ENCODE measurements at regions not wholly inside any gene's neighbourhood (a gene's known extent, or its start where the extent isn't known, plus 50 kb on each side); places are given as distances from the start of the nearest gene placed in this dataset.

GRCh38 chr13:95352486-95352885, 51.2 kb upstream of the ABCC4 start:
- intact Hi-C loops (cut with micrococcal nuclease) = no loop called here
- DNase-seq = no peak
- no peak for ATAC-seq

DNA sequence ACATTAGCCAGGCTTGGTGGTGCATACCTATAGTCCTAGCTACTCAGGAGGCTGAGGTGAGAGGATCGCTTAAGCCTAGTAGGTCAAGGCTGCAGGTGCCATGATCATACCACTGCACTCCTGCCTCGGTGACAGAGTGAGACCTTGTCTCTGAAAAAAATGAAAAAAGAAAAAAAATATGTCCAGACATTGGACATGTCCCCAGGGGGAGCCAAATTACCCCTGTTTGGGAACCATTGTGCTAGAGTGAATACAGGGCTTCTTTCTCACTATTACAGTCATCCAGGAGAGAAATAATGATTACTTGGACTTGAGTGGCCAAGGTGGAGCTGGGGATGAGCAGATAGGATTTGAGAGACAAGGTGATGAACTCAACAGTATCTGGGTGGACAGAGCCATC, 52.9 kb upstream of the ABCC4 start:
- intact Hi-C loops (cut with micrococcal nuclease) = no loop called here
- DNase-seq = no peak
- ATAC-seq = no peak

DNA sequence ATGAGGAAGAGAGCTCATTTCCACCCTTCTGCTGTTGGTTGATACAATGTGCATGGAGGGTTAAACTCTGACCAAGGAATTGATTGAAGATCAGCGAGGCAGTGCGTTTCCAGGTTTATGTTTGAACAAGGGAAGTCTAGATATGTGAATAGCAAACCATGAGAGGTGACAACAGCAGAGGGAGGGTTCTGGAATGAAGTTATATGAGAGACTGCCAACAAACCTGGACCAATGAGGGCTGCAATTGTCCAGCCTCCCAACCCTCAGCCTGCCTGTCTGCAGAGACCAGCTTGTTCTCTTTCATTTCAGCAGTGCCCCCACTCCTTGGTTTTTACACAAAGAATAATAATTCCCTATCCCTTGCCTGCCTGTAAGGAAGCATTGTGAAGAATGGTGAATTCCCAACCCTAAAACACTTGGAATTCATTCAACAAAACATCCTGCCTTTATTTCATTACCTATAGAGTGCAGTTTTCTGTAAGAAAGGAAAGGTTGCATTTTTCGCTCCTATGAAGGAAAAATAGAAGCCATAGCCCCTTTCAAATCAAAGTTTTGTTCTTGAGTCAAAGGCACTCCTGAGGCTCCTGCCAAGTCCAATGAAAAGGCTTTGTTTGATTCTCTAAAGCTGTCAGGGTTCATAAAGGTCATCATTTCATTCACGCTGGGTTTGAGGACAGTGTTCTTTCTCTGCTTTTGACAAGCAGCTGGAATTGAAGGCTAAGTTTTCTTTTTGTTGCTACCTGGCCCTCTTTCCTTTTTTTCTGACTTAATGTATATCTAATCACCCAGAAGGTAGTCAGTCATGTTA, 53.6 kb upstream of the ABCC4 start:
- ATAC-seq (peak; percentile 71), DNase-seq (no peak)

DNA sequence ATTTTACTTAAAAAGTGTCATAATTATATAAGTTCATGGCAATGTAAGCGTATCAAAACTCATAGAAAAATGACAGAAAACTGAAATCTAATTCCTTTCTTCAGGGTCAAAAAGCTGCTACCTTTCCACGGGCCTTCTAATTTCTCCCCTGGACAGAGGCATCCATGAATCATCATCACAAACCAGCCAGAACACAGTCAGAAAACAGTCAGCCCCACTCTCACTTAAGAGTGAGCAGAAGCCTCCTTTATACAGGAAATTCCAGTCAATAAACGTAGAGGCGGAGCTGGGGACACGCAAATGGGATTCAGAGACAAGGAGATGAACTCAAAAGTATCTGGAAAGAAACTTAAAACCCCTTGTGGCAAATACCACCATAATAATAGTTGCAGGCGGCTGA, 54.2 kb upstream of the ABCC4 start:
- ATAC-seq = no peak
- intact Hi-C loops (cut with micrococcal nuclease) = no loop called here
- no peak for DNase-seq

More for the DNA sequence above, 53.6 kb upstream of the ABCC4 start:
- intact Hi-C loops (cut with micrococcal nuclease) = no loop called here

GRCh38 chr13:95356916-95357315, 55.7 kb upstream of the ABCC4 start:
- intact Hi-C loops (cut with micrococcal nuclease) = no loop called here
- ATAC-seq (no peak), DNase-seq (no peak)

DNA sequence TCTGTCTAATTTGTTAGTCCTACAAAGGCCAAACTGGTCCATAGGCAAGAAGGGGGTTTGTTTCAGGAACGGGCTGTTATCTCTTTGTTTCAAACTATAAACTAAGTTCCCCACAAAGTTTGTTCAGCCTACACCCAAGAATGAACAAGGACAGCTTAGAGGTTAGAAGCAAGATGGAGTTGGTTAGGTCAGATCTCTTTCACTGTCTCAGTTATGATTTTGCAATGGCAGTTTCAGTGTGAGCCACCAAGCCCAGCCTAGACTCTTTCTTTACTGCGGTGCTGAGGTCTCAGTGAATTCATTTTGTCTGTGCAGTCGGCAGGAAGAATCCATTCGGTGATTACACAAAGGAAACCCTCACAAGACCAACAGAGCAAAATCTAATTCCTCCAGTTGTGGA, 56.6 kb upstream of the ABCC4 start:
- DNase-seq (no peak), ATAC-seq (no peak)
- intact Hi-C loops (cut with micrococcal nuclease) = no loop called here

DNA sequence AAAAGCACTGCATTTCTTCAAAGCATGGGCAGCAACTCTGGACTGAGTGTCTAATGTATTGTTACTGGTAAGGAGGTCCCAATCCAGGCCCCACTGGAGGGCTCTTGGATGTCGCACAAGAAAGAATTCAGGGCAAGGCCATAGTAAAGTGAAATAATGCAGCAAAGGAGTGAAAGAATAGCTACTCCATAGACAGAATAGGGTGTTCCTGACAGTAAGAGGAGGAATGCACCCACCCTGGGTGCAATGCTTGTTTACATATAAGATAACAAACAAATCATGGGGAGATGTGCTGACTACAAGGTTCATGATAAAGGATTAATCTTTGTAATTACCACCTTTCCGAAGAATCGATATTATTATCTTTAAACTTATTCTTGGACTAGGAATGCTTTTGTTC, 58.8 kb upstream of the ABCC4 start:
- intact Hi-C loops (cut with micrococcal nuclease) = no loop called here
- ATAC-seq (no peak), DNase-seq (no peak)

GRCh38 chr13:95360464-95361097, 59.3 kb upstream of the ABCC4 start:
- ATAC-seq (peak; percentile 31), DNase-seq (no peak)
- intact Hi-C loops (cut with micrococcal nuclease) = no loop called here

DNA sequence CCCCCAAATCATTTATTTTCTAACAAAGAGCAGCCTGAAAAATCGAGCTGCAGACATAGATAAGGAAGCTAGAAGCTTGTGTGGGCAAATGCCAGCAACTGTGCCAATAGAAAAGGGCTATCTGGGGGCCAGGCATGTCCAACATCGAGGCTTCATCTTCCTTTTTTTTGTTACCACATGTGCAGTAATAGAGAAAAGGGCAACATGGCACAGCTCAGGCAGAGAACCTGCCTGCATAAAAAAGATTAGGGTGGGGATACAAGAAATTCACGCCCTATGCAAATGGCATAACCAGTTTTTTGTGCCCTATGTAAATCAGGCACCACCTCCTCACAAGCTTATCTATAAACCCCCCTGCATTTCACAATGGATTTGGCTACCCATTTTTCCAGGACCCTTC, 60.4 kb upstream of the ABCC4 start:
- DNase-seq (no peak), ATAC-seq (no peak)
- intact Hi-C loops (cut with micrococcal nuclease) = no loop called here

DNA sequence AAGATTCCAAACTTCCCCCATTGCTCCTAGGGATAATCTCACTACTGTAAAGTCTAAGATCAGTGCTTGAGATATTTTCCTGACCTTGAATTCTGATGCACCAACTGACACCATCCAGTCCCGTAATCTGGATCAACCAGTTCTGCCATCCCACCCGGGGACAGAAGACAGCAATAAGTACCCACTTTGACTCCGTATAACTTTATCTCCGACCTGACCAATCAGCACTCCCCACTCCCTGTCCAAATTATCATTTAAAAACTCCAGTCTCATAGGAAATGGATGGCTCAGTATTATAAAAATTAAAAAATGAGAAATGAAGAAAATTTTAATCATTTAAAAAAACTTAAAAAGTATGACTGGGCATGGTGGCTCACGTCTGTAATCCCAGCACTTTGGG, 61.4 kb upstream of the ABCC4 start:
- no peak for DNase-seq
- ATAC-seq = no peak
- intact Hi-C loops (cut with micrococcal nuclease) = no loop called here

DNA sequence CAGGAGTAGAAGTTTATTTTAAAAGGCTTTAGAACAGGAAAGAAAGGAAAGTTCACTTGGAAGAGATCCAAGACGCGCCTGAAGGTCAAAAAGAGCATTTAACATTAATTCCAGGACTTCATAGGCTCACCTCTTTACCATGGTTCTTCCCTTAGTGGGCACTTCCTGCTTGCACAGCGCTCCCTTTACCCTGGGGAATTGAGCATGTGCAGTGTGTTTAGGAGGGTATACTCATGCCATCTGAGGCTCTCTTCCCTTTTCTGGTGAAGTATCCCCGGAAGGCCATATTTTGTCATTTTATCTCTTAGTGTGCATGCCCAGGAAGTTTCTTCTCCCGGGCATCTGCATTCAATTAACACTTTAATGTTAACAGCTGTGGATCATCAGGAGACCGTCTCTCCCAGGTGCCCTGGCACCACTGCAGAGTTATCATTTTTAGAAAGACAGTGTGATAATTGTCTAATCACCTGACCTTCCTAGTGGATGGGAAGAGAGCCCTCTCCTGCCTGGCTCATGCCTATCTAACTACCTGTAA, 66.1 kb upstream of the ABCC4 start:
- ATAC-seq (no peak), DNase-seq (no peak)
- intact Hi-C loops (cut with micrococcal nuclease) = no loop called here

- DNase-seq = no peak
- no peak for ATAC-seq
- intact Hi-C loops (cut with micrococcal nuclease) = no loop called here
Measured at GRCh38 chr13:95368998-95369397, 67.7 kb upstream of the ABCC4 start.

GRCh38 chr13:95375706-95376105, 74.5 kb upstream of the ABCC4 start:
- intact Hi-C loops (cut with micrococcal nuclease) = no loop called here
- DNase-seq (no peak), ATAC-seq (no peak)

- intact Hi-C loops (cut with micrococcal nuclease) = no loop called here
- DNase-seq = peak; percentile 32
- ATAC-seq = peak; percentile 91
Measured at GRCh38 chr13:95378603-95379002, 77.4 kb upstream of the ABCC4 start.

- DNase-seq = peak; percentile 71
- ATAC-seq = peak; percentile 68
- intact Hi-C loops (cut with micrococcal nuclease) = loop anchor here (2.0 kb wide), 1 partner anchor 190 kb away; no protein-coding TSS in a partner anchor
Measured at GRCh38 chr13:95380468-95381211, 79.4 kb upstream of the ABCC4 start.

- intact Hi-C loops (cut with micrococcal nuclease) = loop anchor here (2.0 kb wide), 1 partner anchor 190 kb away; no protein-coding TSS in a partner anchor
- DNase-seq = peak; percentile 46
- ATAC-seq = peak; percentile 84
Measured at GRCh38 chr13:95381212-95381527, 79.9 kb upstream of the ABCC4 start.

DNA sequence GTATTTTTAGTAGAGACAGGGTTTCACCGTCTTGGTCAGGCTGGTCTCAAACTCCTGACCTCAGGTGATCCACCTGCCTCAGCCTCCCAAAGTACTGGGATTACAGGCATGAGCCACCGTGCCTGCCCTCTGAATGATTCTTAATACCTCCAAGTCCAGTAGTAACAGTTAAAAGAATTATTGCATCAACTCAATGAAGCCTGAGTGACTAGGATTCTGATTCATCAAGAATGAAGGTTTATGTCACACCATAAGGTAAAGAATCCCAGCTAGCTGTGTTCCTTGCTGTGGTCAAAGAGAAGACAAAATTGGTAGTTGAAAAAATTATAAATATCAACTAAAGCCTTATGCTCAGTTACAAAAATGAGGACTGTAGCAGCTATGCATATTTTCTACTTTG, 81.2 kb upstream of the ABCC4 start:
- no peak for ATAC-seq
- no peak for DNase-seq
- intact Hi-C loops (cut with micrococcal nuclease) = no loop called here

GRCh38 chr13:95382916-95383315, 81.7 kb upstream of the ABCC4 start:
- intact Hi-C loops (cut with micrococcal nuclease) = no loop called here
- DNase-seq (no peak), ATAC-seq (no peak)

- DNase-seq (no peak), ATAC-seq (no peak)
- intact Hi-C loops (cut with micrococcal nuclease) = no loop called here
Measured at GRCh38 chr13:95385373-95385772, 84.1 kb upstream of the ABCC4 start.

- DNase-seq (no peak), ATAC-seq (no peak)
- intact Hi-C loops (cut with micrococcal nuclease) = no loop called here
Measured at GRCh38 chr13:95385798-95386197, 84.5 kb upstream of the ABCC4 start.
